HepG2 (cell line): ENCODE measurements at regions not wholly inside any gene's neighbourhood (a gene's known extent, or its start where the extent isn't known, plus 50 kb on each side); places are given as distances from the start of the nearest gene placed in this dataset.

ENCODE experiments used
- ATAC-seq: fragments of 200-7000 bp; cut with Tn5 transposase; 3 replicates; pipeline ENCODE4 v1.9.1; 2020; ENCODE audit warnings: mild to moderate bottlenecking, moderate library complexity
- BruUV-seq: library from RNA; stranded (reverse); fragments of 400-500 nt; replicated peaks from 2 replicates; lab custom pipeline; 2021; lab: Mats Ljungman, UMichigan
- CTCF ChIA-PET: fragments of 300-600 bp; formaldehyde crosslinking; extraction: SDS; loops from one replicate; lab custom pipeline; 2021; ENCODE audit warnings: low total read pairs, inconsistent platforms, low intra/inter-chr PET ratio; lab: Yijun Ruan, JAX
- POLR2A ChIA-PET: fragments of 350-600 bp; sonication (Branson Sonifier 250); formaldehyde crosslinking; loops from one replicate; lab custom pipeline; 2020; ENCODE audit warnings: antibody characterized with exemption, inconsistent platforms; lab: Yijun Ruan, JAX
- DNase-seq: peaks from one replicate; pipeline ENCODE4 v3.0.0-alpha.2; 2015; ENCODE audit warnings: low spot score
- FAIRE-seq: peaks from 3 replicates; lab custom pipeline; 2011; peaks lifted over from hg19 to GRCh38; lab: Jason Lieb, UNC
- H2AFZ ChIP-seq: one replicate; pipeline ENCODE4 v1.6.1; 2011; ENCODE audit warnings: low read length, inconsistent platforms
- H3K27ac ChIP-seq: fragments of 300-600 bp; 3 replicates; pipeline ENCODE4 v1.8.0; 2011; ENCODE audit warnings: mixed run types, mild to moderate bottlenecking, mixed read lengths, low read length, inconsistent platforms; ENCODE audit not compliant: insufficient read depth; ENCODE audit errors: extremely low read length
- H3K27me3 ChIP-seq, 2 experiments: fragments of 200-600 bp in 1 of 2; 2 replicates in 1 of 2; 3 replicates in 1 of 2; pipeline versions ENCODE4 v1.6.0 to v1.8.0; 2011; ENCODE audit warnings: low read length in 2 of 2, mild to moderate bottlenecking in 2 of 2, moderate library complexity in 2 of 2, inconsistent platforms in 1 of 2; ENCODE audit not compliant: insufficient read depth in 2 of 2, control insufficient read depth in 1 of 2
- H3K36me3 ChIP-seq, 2 experiments: fragments of 200-600 bp in 1 of 2; replicated peaks in 1 of 2; 2 replicates in 1 of 2; 3 replicates in 1 of 2; pipeline versions ENCODE4 v1.5.1 to v1.8.0; 2011; ENCODE audit warnings: low read length in 2 of 2, inconsistent platforms in 1 of 2; ENCODE audit not compliant: insufficient read depth in 2 of 2, control insufficient read depth in 1 of 2
- H3K4me1 ChIP-seq: 2 replicates; pipeline ENCODE4 v1.5.1; 2012; ENCODE audit warnings: low read length, inconsistent platforms; ENCODE audit not compliant: insufficient read depth
- H3K4me2 ChIP-seq: 2 replicates; pipeline ENCODE4 v1.6.0; 2011; ENCODE audit warnings: low read depth, low read length, inconsistent platforms
- H3K4me3 ChIP-seq, 3 experiments: fragments of 200-600 bp in 1 of 3; sonication (generic), shearing (Covaris generic) in 1 of 3; replicated peaks in 1 of 3; 2 replicates each; pipeline ENCODE4 v1.5.1; 2011 to 2016; ENCODE audit warnings: low read length in 3 of 3, inconsistent platforms in 2 of 3, low read depth in 2 of 3, mild to moderate bottlenecking in 2 of 3, control low read depth in 1 of 3, mixed read lengths in 1 of 3; ENCODE audit not compliant: insufficient read depth in 1 of 3
- H3K79me2 ChIP-seq: one replicate; pipeline ENCODE4 v1.6.1; 2011; ENCODE audit warnings: low read length, inconsistent platforms; ENCODE audit not compliant: insufficient read depth
- H3K9ac ChIP-seq: 2 replicates; pipeline ENCODE4 v1.6.0; 2011; ENCODE audit warnings: mild to moderate bottlenecking, low read depth, low read length, inconsistent platforms; ENCODE audit not compliant: insufficient read depth
- H3K9me3 ChIP-seq: 2 replicates; pipeline ENCODE4 v1.5.1; 2012; ENCODE audit warnings: mild to moderate bottlenecking, low read length
- H4K20me1 ChIP-seq: 2 replicates; pipeline ENCODE4 v1.6.0; 2011; ENCODE audit warnings: inconsistent platforms, mild to moderate bottlenecking, low read length, moderate library complexity; ENCODE audit not compliant: insufficient read depth
- MXI1 ChIP-seq: IDR thresholded peaks from 3 replicates; pipeline ENCODE4 v1.6.1; 2012; ENCODE audit warnings: low read depth, low read length, inconsistent platforms, borderline replicate concordance
- MYC ChIP-seq: sonication (generic); formaldehyde crosslinking; IDR thresholded peaks from 2 replicates; pipeline ENCODE4 v1.9.0; 2021; ENCODE audit warnings: missing genetic modification reagents, borderline replicate concordance
- MYPOP ChIP-seq: sonication (generic); formaldehyde crosslinking; IDR thresholded peaks from 2 replicates; pipeline ENCODE4 v1.8.1; 2023; ENCODE audit warnings: mild to moderate bottlenecking, moderate library complexity, missing genetic modification reagents
- RBM22 ChIP-seq: fragments of 200-400 bp; formaldehyde crosslinking; optimal IDR thresholded peaks from 2 replicates; pipeline ENCODE3; 2017; ENCODE audit warnings: mild to moderate bottlenecking, low read length, moderate library complexity
- ZNF264 ChIP-seq: sonication (generic); formaldehyde crosslinking; IDR thresholded peaks from 2 replicates; pipeline ENCODE4 v1.4.0; 2020; ENCODE audit warnings: missing genetic modification reagents
- WGBS: methylation state at CpG from one replicate; pipeline ENCODE4 v1.1.6; 2017; ENCODE audit warnings: low lambda C conversion rate; 5-methylcytosine and 5-hydroxymethylcytosine counted together
- in situ Hi-C: cut with HindIII; loops from 2 replicates; pipeline ENCODE4 v1.10.0; 2017; ENCODE audit warnings: low pct_unique_long_range_greater_than_20kb; ENCODE audit not compliant: extremely low pct_ligation_motif_present
- intact Hi-C: fragments of 100-400 bp; cut with micrococcal nuclease; formaldehyde crosslinking; loops from one replicate; pipeline ENCODE4 v1.10.0; 2022; ENCODE audit not compliant: unreplicated experiment

GRCh38 chr7:130940907-130941306 is 206.9 kb upstream of the KLF14 start:
- no peak overlapping the region for H2AFZ ChIP-seq
- H3K4me3 ChIP-seq, result peak overlapping the region; percentile 51 to 69 (median 68)
- TF ChIP-seq MXI1, result no peak
- TF ChIP-seq RBM22, result peak; percentile 30
- TF ChIP-seq ZNF264 (CRISPR knock-in tag), result 0 out of 2 replicates have a peak, but pooled peaks have one; percentile 3
- no peak for TF ChIP-seq MYPOP (CRISPR knock-in tag)
- no peak for TF ChIP-seq MYC (CRISPR knock-in tag)
- TF ChIP-seq, all 625 proteins: peak for 2
- no peak for DNase-seq
- Histone ChIP-seq H3K36me3 (peaks cover 3 to 6% of the 10 kb centered on the region in 2 experiments; a peak in 3 of 5 replicates), H3K9me3 (no peaks in the 10 kb centered on the region), H3K27ac (peak overlapping the region; percentile 90), H3K79me2 (peaks cover 76% of the 10 kb centered on the region), H3K9ac (peak overlapping the region; percentile 76), H3K4me1 (peaks cover 77% of the 10 kb centered on the region), H3K4me2 (peak overlapping the region; percentile 82), H3K27me3 (no peaks in the 10 kb centered on the region), H4K20me1 (no peaks in the 10 kb centered on the region; the same call in 1 of the 2 replicates)
- in situ Hi-C loops (no loop called here), intact Hi-C loops (loop anchor here (1.0 to 5.0 kb wide), 2 partner anchors 44 to 56 kb away; no protein-coding TSS in a partner anchor)
- FAIRE-seq, result no peak
- CTCF ChIA-PET, result no interaction called here
- peak; percentile 44 for ATAC-seq
- 7% methylated on average over 7 of the region's 7 CpGs for WGBS
- TSS peak; percentile 63 for BruUV-seq
- POLR2A ChIA-PET, result interaction anchor here (1.2 to 1.8 kb wide), 9 partner anchors 12 to 55 kb away, joined by 4 to 13 read pairs (median 7); no protein-coding TSS in a partner anchor
